ENCODE measurements at regions not wholly inside any gene's neighbourhood (a gene's known extent, or its start where the extent isn't known, plus 50 kb on each side); places are given as distances from the start of the nearest gene placed in this dataset.

DNA sequence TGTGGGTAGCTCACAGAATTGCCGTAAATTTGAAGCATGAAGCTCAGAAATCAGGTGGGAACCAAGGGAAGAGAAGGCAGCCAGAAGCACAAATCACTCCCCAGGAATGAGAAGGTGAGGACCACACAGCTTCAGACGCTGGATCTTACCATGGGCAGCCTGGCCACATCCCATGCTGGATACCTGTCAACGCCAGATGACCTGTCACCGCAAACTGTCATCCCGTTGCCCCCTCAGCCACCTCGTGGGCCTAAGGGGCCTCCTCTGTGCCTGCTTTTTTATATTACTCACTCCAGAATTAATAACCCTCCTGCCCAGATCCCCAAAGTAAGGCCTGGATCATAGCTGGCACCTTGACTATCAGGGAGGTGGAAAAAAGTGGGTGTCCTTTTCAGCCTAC, 82.3 kb upstream of the KCNK12 start:
- TF ChIP-seq, protein P1, sequence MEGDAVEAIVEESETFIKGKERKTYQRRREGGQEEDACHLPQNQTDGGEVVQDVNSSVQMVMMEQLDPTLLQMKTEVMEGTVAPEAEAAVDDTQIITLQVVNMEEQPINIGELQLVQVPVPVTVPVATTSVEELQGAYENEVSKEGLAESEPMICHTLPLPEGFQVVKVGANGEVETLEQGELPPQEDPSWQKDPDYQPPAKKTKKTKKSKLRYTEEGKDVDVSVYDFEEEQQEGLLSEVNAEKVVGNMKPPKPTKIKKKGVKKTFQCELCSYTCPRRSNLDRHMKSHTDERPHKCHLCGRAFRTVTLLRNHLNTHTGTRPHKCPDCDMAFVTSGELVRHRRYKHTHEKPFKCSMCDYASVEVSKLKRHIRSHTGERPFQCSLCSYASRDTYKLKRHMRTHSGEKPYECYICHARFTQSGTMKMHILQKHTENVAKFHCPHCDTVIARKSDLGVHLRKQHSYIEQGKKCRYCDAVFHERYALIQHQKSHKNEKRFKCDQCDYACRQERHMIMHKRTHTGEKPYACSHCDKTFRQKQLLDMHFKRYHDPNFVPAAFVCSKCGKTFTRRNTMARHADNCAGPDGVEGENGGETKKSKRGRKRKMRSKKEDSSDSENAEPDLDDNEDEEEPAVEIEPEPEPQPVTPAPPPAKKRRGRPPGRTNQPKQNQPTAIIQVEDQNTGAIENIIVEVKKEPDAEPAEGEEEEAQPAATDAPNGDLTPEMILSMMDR (IDR thresholded peaks at IDR 0.05), result no peak
- TF ChIP-seq POLR2A (IDR thresholded peaks at IDR 0.05), result no peak
- no peak for TF ChIP-seq POLR2AphosphoS5 (IDR thresholded peaks at IDR 0.05; ENCODE audit: insufficient read depth in 1 of 2, low read depth in 1 of 2)

Measured in vagina (tissue), 2 donors.